Adipose tissue (tissue), 3 donors: ENCODE measurements at regions not wholly inside any gene's neighbourhood (a gene's known extent, or its start where the extent isn't known, plus 50 kb on each side); places are given as distances from the start of the nearest gene placed in this dataset.
"Not testable (repeated sequence)": the region's sequence is repeated elsewhere in the genome, so short reads cannot be mapped to it uniquely, and the experiment has no call there.

Experiments used
- H3K27ac ChIP-seq: one replicate; pipeline ENCODE4 v1.5.1; 2013; ENCODE audit warnings: low read depth, low read length
- WGBS, 3 donors: extraction: QIAGEN DNeasy Blood & Tissue Kit; methylation state at CpG; one replicate each; pipeline ENCODE4 v1.1.7; 2013; 5-methylcytosine and 5-hydroxymethylcytosine counted together
- donor health status: healthy with polysubstance abuse.
- donor health status: Bipolar disorder and iron deficiency.
- donor health status: healthy.

- no peak overlapping the region for H3K27ac ChIP-seq
- 68 to 86% (median 73%) methylated on average over 5 of the region's 5 CpGs for WGBS, 3 donors
Measured at GRCh38 chr13:44046428-44046827, 166.7 kb downstream of the LACC1 start.

DNA sequence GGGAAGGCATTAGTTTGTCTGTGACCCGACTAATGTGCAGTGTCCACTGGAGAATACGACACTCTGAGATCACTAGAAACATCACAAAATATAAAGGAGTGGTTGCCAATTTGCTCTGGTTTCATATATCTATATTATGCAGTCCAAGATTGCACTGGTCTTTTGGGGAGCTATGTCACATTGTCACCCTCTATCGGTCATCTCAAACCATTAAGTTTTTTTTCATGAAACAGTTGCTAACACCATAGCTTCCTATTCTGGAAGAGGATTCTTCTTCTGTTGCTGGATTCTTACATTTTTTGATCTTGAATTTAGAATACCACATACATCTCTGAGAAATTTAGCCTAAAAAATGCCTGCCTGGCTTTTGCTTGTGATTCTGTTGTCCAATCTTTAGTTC lies 168.6 kb downstream of the LACC1 start:
- WGBS, 3 donors = 79 to 90% (median 88%) methylated on average over 3 of the region's 3 CpGs
- no peak overlapping the region for H3K27ac ChIP-seq

- H3K27ac ChIP-seq = no peak overlapping the region
- 38 to 67% (median 43%) methylated on average over 3 of the region's 3 CpGs for whole genome bisulfite sequencing, 3 donors
Measured at GRCh38 chr13:44049081-44049945, 169.6 kb downstream of the LACC1 start.

- 23 to 31% (median 31%) methylated on average over 3 of the region's 3 CpGs for WGBS, 3 donors
- H3K27ac ChIP-seq = no peak overlapping the region
Measured at GRCh38 chr13:44050450-44051063, 170.9 kb downstream of the LACC1 start.

DNA sequence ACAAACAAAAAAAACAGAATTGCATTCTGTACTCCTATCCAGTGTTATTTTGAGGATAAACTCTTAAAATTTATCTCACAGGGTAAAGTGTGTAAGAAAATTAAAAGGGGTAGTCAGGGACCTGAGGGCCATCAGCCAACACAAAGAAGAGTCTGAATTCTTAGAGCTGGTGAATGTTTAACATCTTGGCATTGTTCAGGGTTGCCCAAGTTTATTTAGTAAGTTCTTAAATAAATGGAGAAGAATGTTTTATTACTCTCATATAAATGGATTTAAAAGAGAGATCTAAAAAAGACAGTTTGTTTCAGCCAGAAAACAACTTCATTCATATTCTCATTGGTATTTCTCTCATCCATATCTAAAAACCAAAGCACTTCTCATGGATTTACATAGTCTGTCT lies 171.7 kb downstream of the LACC1 start:
- H3K27ac ChIP-seq = no peak overlapping the region

GRCh38 chr13:44051918-44052675 lies 172.4 kb downstream of the LACC1 start:
- WGBS, 3 donors = 88 to 95% (median 91%) methylated on average over 6 of the region's 6 CpGs
- no peak overlapping the region for H3K27ac ChIP-seq

GRCh38 chr13:44052780-44053184 lies 173.1 kb downstream of the LACC1 start:
- no peak overlapping the region for H3K27ac ChIP-seq
- 40 to 67% (median 66%) methylated on average over 10 of the region's 10 CpGs for WGBS, 3 donors

- no peak overlapping the region for H3K27ac ChIP-seq
- 40 to 68% (median 66%) methylated on average over 5 of the region's 5 CpGs for WGBS, 3 donors
Measured at GRCh38 chr13:44053208-44053607, 173.5 kb downstream of the LACC1 start.

- no peak overlapping the region for H3K27ac ChIP-seq
- WGBS, 3 donors = 89 to 100% (median 96%) methylated on average over 1 of the region's 1 CpG
Measured at GRCh38 chr13:44054525-44054924, 174.8 kb downstream of the LACC1 start.

DNA sequence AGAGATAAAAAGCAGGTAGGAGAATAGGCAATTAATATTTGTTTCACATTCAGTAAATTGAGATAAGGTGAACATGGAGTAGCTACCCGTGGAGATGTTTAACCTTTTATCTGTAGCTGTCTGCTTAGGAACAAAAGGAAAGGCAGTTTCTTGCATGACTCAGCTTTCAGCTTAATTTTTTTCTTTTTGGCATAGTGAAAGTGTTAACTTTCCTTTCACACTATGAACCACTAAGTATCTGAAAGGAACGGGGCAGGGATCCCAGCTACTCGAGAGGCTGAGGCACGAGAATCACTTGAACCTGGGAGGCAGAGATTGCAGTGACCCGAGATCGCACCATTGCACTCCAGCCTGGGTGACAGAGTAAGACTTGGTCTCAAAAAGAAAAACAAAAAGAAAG lies 176.0 kb downstream of the LACC1 start:
- WGBS, 3 donors = 39 to 57% (median 44%) methylated on average over 6 of the region's 6 CpGs

GRCh38 chr13:44058067-44058466 lies 178.4 kb downstream of the LACC1 start:
- no peak overlapping the region for H3K27ac ChIP-seq
- 62 to 90% (median 79%) methylated on average over 4 of the region's 4 CpGs for WGBS, 3 donors

More for the DNA sequence above, 176.0 kb downstream of the LACC1 start:
- not testable (repeated sequence) for H3K27ac ChIP-seq

DNA sequence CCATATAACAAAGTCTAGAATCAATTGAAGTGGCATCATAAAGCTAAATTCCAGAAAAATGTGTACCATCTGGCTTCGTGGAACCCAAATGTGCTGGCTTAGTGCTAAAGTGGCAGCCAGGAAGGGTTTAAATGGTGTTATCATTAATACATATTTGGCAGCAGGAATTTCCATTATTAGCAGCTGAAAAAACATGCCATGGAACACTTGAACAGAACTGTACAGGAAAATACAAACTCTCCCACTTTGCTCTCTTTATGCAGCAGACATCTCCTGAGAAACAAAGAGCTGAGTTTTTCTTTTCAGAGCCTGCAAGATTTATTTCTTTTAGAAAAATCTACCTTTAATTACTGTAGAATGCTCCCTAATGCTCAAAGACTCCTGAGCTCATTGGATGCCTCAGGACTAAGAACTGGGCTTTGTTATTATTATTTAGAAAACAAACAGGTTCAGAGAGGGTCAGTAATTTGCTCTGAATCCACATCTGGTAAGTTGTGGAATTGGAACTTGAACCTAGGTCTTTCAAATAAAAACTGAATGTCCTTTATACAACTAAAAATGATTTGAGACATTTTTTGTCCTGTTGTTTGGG lies 179.0 kb downstream of the LACC1 start:
- WGBS, 3 donors = 20 to 59% (median 53%) methylated on average over 1 of the region's 1 CpG
- H3K27ac ChIP-seq = no peak overlapping the region

- no peak overlapping the region for H3K27ac ChIP-seq
- WGBS, 3 donors = 83 to 91% (median 91%) methylated on average over 3 of the region's 3 CpGs
Measured at GRCh38 chr13:44061876-44062275, 182.2 kb downstream of the LACC1 start.

GRCh38 chr13:44063467-44063866 lies 183.8 kb downstream of the LACC1 start:
- 92 to 100% (median 96%) methylated on average over 2 of the region's 2 CpGs for WGBS, 3 donors

DNA sequence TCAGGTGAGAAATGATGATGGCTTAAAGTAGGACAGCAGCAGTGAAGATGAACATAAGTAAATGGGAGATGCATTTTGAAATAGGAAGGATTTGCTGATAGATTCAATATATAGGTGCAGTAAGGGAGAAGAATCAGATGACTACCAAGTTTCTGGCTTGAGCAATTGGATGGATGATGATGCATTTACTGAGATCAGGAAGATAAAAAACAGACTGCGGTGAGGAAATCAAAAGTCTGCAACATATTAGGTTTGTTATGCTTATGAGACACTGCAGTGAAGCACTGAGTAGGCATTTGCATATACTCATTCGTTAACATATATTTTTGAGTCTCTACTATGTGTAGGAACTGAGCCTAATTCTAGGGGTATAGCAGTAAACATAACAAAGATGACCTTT lies 184.2 kb downstream of the LACC1 start:
- H3K27ac ChIP-seq = no peak overlapping the region
- WGBS, 3 donors = 84 to 94% (median 87%) methylated on average over 2 of the region's 2 CpGs

More at GRCh38 chr13:44063467-44063866, 183.8 kb downstream of the LACC1 start:
- no peak overlapping the region for H3K27ac ChIP-seq

DNA sequence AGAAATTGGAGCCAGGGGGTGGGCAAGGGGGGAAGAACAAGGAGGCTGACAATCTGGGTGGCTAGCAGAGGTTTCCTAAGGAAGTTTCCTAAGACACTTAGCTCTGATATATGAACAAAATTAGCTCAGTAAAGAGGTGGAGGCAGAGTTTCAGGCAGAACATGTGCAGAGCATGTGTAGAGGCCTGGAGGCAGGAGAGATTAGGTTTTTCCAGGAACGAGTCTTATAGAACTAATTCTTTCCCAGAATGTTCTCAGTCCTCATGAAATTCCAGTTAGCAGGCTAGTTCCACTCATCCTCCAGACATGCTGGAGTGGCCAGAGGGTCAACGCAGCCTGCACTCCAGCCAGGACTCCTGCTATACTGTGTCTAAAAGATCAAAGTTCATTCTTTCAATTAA lies 184.7 kb downstream of the LACC1 start:
- 50 to 85% (median 83%) methylated on average over 2 of the region's 2 CpGs for WGBS, 3 donors
- H3K27ac ChIP-seq = no peak overlapping the region

- H3K27ac ChIP-seq = no peak overlapping the region
- 76 to 80% (median 76%) methylated on average over 3 of the region's 3 CpGs for WGBS, 3 donors
Measured at GRCh38 chr13:44068169-44068568, 188.5 kb downstream of the LACC1 start.

- H3K27ac ChIP-seq = no peak overlapping the region
- 31 to 48% (median 45%) methylated on average over 4 of the region's 4 CpGs for WGBS, 3 donors
Measured at GRCh38 chr13:44068737-44069136, 189.0 kb downstream of the LACC1 start.

- no peak overlapping the region for H3K27ac ChIP-seq
Measured at GRCh38 chr13:44072536-44072935, 192.8 kb downstream of the LACC1 start.
